HG03139 (cell line): ENCODE measurements at regions not wholly inside any gene's neighbourhood (a gene's known extent, or its start where the extent isn't known, plus 50 kb on each side); places are given as distances from the start of the nearest gene placed in this dataset.

Source experiments
- ATAC-seq: cut with Tn5 transposase; IDR thresholded peaks from one replicate; pipeline ENCODE4 v1.9.1; 2021; ENCODE audit not compliant: unreplicated experiment

- no peak for ATAC-seq
These were observed 261.1 kb upstream of the DAPK1 start for GRCh38 chr9:87236546-87236945.

- ATAC-seq, result no peak
These were observed 260.3 kb upstream of the DAPK1 start for GRCh38 chr9:87237336-87237735.

GRCh38 chr9:87238545-87238944 lies 259.1 kb upstream of the DAPK1 start:
- no peak for ATAC-seq

- ATAC-seq, result no peak
These were observed 258.4 kb upstream of the DAPK1 start for GRCh38 chr9:87239312-87239711.

GRCh38 chr9:87243602-87244001 lies 254.1 kb upstream of the DAPK1 start:
- ATAC-seq, result no peak

GRCh38 chr9:87245271-87245670 lies 252.4 kb upstream of the DAPK1 start:
- no peak for ATAC-seq

GRCh38 chr9:87247097-87247496 lies 250.6 kb upstream of the DAPK1 start:
- ATAC-seq, result no peak

- no peak for ATAC-seq
These were observed 248.6 kb upstream of the DAPK1 start for GRCh38 chr9:87249029-87249428.

- no peak for ATAC-seq
These were observed 247.5 kb upstream of the DAPK1 start for GRCh38 chr9:87250205-87250604.

GRCh38 chr9:87255431-87256155 lies 242.1 kb upstream of the DAPK1 start:
- ATAC-seq, result no peak

GRCh38 chr9:87256973-87257372 lies 240.7 kb upstream of the DAPK1 start:
- ATAC-seq, result no peak

- no peak for ATAC-seq
These were observed 237.8 kb upstream of the DAPK1 start for GRCh38 chr9:87259543-87260518.

- no peak for ATAC-seq
These were observed 234.4 kb upstream of the DAPK1 start for GRCh38 chr9:87263291-87263690.

GRCh38 chr9:87266697-87267096 lies 231.0 kb upstream of the DAPK1 start:
- ATAC-seq, result no peak

GRCh38 chr9:87267251-87268070 lies 230.2 kb upstream of the DAPK1 start:
- ATAC-seq, result no peak

GRCh38 chr9:87269296-87270176 lies 228.1 kb upstream of the DAPK1 start:
- ATAC-seq, result no peak

- ATAC-seq, result no peak
These were observed 227.3 kb upstream of the DAPK1 start for GRCh38 chr9:87270221-87270847.

GRCh38 chr9:87270848-87271234 lies 226.8 kb upstream of the DAPK1 start:
- ATAC-seq, result no peak

- no peak for ATAC-seq
These were observed 225.8 kb upstream of the DAPK1 start for GRCh38 chr9:87271696-87272477.
